Activated CD4-positive, alpha-beta memory T cell treated with anti-CD3 and anti-CD28 coated beads, Interleukin-2, amount 10 ng/mL, durations not matched to agents 7 days and 5 days (primary cell): ENCODE measurements at regions not wholly inside any gene's neighbourhood (a gene's known extent, or its start where the extent isn't known, plus 50 kb on each side); places are given as distances from the start of the nearest gene placed in this dataset.

Source experiments
- CTCF ChIA-PET: fragments of 350-600 bp; sonication (Branson Sonifier 250); formaldehyde crosslinking; loops from one replicate; lab custom pipeline; 2021; ENCODE audit warnings: antibody characterized with exemption, inconsistent platforms; lab: Charles Lee
- POLR2A ChIA-PET: fragments of 350-600 bp; sonication (Branson Sonifier 250); formaldehyde crosslinking; loops from one replicate; lab custom pipeline; 2021; ENCODE audit warnings: antibody characterized with exemption; lab: Charles Lee
- DNase-seq: peaks from one replicate; pipeline ENCODE4 v3.0.0-alpha.2; 2020
- H3K27ac Mint-ChIP-seq: one replicate; pipeline ENCODE4 v1.8.0; 2021; ENCODE audit warnings: mild to moderate bottlenecking, mixed read lengths
- H3K27me3 Mint-ChIP-seq: one replicate; pipeline ENCODE4 v1.8.0; 2021; ENCODE audit warnings: mixed read lengths
- H3K36me3 Mint-ChIP-seq: one replicate; pipeline ENCODE4 v1.8.0; 2021; ENCODE audit warnings: low read depth, mixed read lengths
- H3K4me1 Mint-ChIP-seq: one replicate; pipeline ENCODE4 v1.8.0; 2021; ENCODE audit warnings: mixed read lengths
- H3K4me3 Mint-ChIP-seq: one replicate; pipeline ENCODE4 v1.8.0; 2021; ENCODE audit warnings: mild to moderate bottlenecking, mixed read lengths
- H3K9me3 Mint-ChIP-seq: one replicate; pipeline ENCODE4 v1.8.0; 2021; ENCODE audit warnings: mixed read lengths

- Mint-ChIP-seq H3K27ac (no peak overlapping the region), H3K36me3 (no peaks in the 10 kb centered on the region), H3K27me3 (no peaks in the 10 kb centered on the region), H3K9me3 (peaks cover 9% of the 10 kb centered on the region), H3K4me3 (no peak overlapping the region), H3K4me1 (no peaks in the 10 kb centered on the region)
- ChIA-PET POLR2A (no interaction called here), CTCF (no interaction called here)
- no peak for DNase-seq
Measured at GRCh38 chr11:115955803-115956202, 451.6 kb upstream of the CADM1 start.

- POLR2A ChIA-PET: no interaction called here
- DNase-seq: no peak
Measured at GRCh38 chr11:115950660-115951059, 446.4 kb upstream of the CADM1 start.

GRCh38 chr11:115944596-115944995 is 440.4 kb upstream of the CADM1 start:
- H3K27ac Mint-ChIP-seq: no peak overlapping the region
- no peaks in the 10 kb centered on the region for H3K9me3 Mint-ChIP-seq
- DNase-seq: no peak
- no peaks in the 10 kb centered on the region for H3K4me1 Mint-ChIP-seq
- POLR2A ChIA-PET: no interaction called here
- H3K36me3 Mint-ChIP-seq: no peaks in the 10 kb centered on the region
- H3K4me3 Mint-ChIP-seq: no peak overlapping the region
- H3K27me3 Mint-ChIP-seq: no peaks in the 10 kb centered on the region
- CTCF ChIA-PET: no interaction called here

More at GRCh38 chr11:115950660-115951059, 446.4 kb upstream of the CADM1 start:
- CTCF ChIA-PET: no interaction called here
- H3K36me3 Mint-ChIP-seq: no peaks in the 10 kb centered on the region
- H3K4me1 Mint-ChIP-seq: no peaks in the 10 kb centered on the region
- H3K9me3 Mint-ChIP-seq: peaks cover 11% of the 10 kb centered on the region
- H3K27ac Mint-ChIP-seq: no peak overlapping the region
- no peaks in the 10 kb centered on the region for H3K27me3 Mint-ChIP-seq
- no peak overlapping the region for H3K4me3 Mint-ChIP-seq

GRCh38 chr11:115942011-115942410 is 437.8 kb upstream of the CADM1 start:
- Mint-ChIP-seq H3K27me3 (peaks cover 1% of the 10 kb centered on the region), H3K36me3 (no peaks in the 10 kb centered on the region), H3K4me1 (no peaks in the 10 kb centered on the region), H3K9me3 (no peaks in the 10 kb centered on the region), H3K4me3 (no peak overlapping the region), H3K27ac (no peak overlapping the region)
- DNase-seq: no peak
- POLR2A ChIA-PET: no interaction called here
- CTCF ChIA-PET: no interaction called here

- Mint-ChIP-seq H3K36me3 (no peaks in the 10 kb centered on the region), H3K9me3 (no peaks in the 10 kb centered on the region), H3K4me3 (no peak overlapping the region), H3K27ac (no peak overlapping the region), H3K4me1 (no peaks in the 10 kb centered on the region), H3K27me3 (peaks cover 1% of the 10 kb centered on the region)
- ChIA-PET CTCF (no interaction called here), POLR2A (no interaction called here)
- DNase-seq: no peak
Measured at GRCh38 chr11:115941481-115941993, 437.3 kb upstream of the CADM1 start.

- no peak for DNase-seq
- no peaks in the 10 kb centered on the region for H3K4me1 Mint-ChIP-seq
Measured at GRCh38 chr11:115941044-115941443, 436.8 kb upstream of the CADM1 start.

GRCh38 chr11:115939731-115940421 is 435.7 kb upstream of the CADM1 start:
- no peaks in the 10 kb centered on the region for H3K9me3 Mint-ChIP-seq
- DNase-seq: no peak
- no peaks in the 10 kb centered on the region for H3K4me1 Mint-ChIP-seq
- POLR2A ChIA-PET: no interaction called here
- H3K27me3 Mint-ChIP-seq: peaks cover 1% of the 10 kb centered on the region
- no peaks in the 10 kb centered on the region for H3K36me3 Mint-ChIP-seq
- CTCF ChIA-PET: no interaction called here
- H3K27ac Mint-ChIP-seq: no peak overlapping the region
- H3K4me3 Mint-ChIP-seq: no peak overlapping the region

More at GRCh38 chr11:115941044-115941443, 436.8 kb upstream of the CADM1 start:
- Mint-ChIP-seq H3K27me3 (peaks cover 1% of the 10 kb centered on the region), H3K36me3 (no peaks in the 10 kb centered on the region), H3K4me3 (no peak overlapping the region), H3K27ac (no peak overlapping the region), H3K9me3 (no peaks in the 10 kb centered on the region)
- CTCF ChIA-PET: no interaction called here
- POLR2A ChIA-PET: no interaction called here

- Mint-ChIP-seq H3K36me3 (no peaks in the 10 kb centered on the region), H3K27ac (no peak overlapping the region), H3K27me3 (peaks cover 1% of the 10 kb centered on the region), H3K4me3 (no peak overlapping the region), H3K9me3 (no peaks in the 10 kb centered on the region), H3K4me1 (no peaks in the 10 kb centered on the region)
- CTCF ChIA-PET: no interaction called here
- DNase-seq: no peak
- POLR2A ChIA-PET: no interaction called here
Measured at GRCh38 chr11:115939104-115939730, 435.0 kb upstream of the CADM1 start.

- H3K4me3 Mint-ChIP-seq: no peak overlapping the region
- H3K27ac Mint-ChIP-seq: no peak overlapping the region
- no peaks in the 10 kb centered on the region for H3K9me3 Mint-ChIP-seq
- ChIA-PET POLR2A (no interaction called here), CTCF (no interaction called here)
- no peaks in the 10 kb centered on the region for H3K4me1 Mint-ChIP-seq
- no peak for DNase-seq
- no peaks in the 10 kb centered on the region for H3K36me3 Mint-ChIP-seq
- H3K27me3 Mint-ChIP-seq: peaks cover 1% of the 10 kb centered on the region
Measured at GRCh38 chr11:115933564-115933963, 429.3 kb upstream of the CADM1 start.

- POLR2A ChIA-PET: no interaction called here
- CTCF ChIA-PET: no interaction called here
- no peak overlapping the region for H3K4me3 Mint-ChIP-seq
- no peaks in the 10 kb centered on the region for H3K4me1 Mint-ChIP-seq
- no peak overlapping the region for H3K27ac Mint-ChIP-seq
- no peaks in the 10 kb centered on the region for H3K36me3 Mint-ChIP-seq
- no peaks in the 10 kb centered on the region for H3K27me3 Mint-ChIP-seq
- no peaks in the 10 kb centered on the region for H3K9me3 Mint-ChIP-seq
- no peak for DNase-seq
Measured at GRCh38 chr11:115931548-115932083, 427.4 kb upstream of the CADM1 start.

GRCh38 chr11:115930886-115931547 is 426.8 kb upstream of the CADM1 start:
- no peak for DNase-seq
- Mint-ChIP-seq H3K9me3 (no peaks in the 10 kb centered on the region), H3K4me1 (no peaks in the 10 kb centered on the region), H3K27me3 (no peaks in the 10 kb centered on the region), H3K27ac (no peak overlapping the region), H3K4me3 (no peak overlapping the region), H3K36me3 (no peaks in the 10 kb centered on the region)
- POLR2A ChIA-PET: no interaction called here
- CTCF ChIA-PET: no interaction called here

GRCh38 chr11:115930291-115930690 is 426.1 kb upstream of the CADM1 start:
- peaks cover 3% of the 10 kb centered on the region for H3K4me1 Mint-ChIP-seq
- CTCF ChIA-PET: no interaction called here
- no peak for DNase-seq
- no peak overlapping the region for H3K27ac Mint-ChIP-seq
- H3K4me3 Mint-ChIP-seq: no peak overlapping the region
- H3K9me3 Mint-ChIP-seq: no peaks in the 10 kb centered on the region
- POLR2A ChIA-PET: no interaction called here
- H3K36me3 Mint-ChIP-seq: no peaks in the 10 kb centered on the region
- H3K27me3 Mint-ChIP-seq: no peaks in the 10 kb centered on the region

GRCh38 chr11:115929618-115930129 is 425.5 kb upstream of the CADM1 start:
- no peak overlapping the region for H3K4me3 Mint-ChIP-seq
- no peak overlapping the region for H3K27ac Mint-ChIP-seq
- H3K36me3 Mint-ChIP-seq: no peaks in the 10 kb centered on the region
- no peak for DNase-seq
- H3K27me3 Mint-ChIP-seq: no peaks in the 10 kb centered on the region
- H3K4me1 Mint-ChIP-seq: peaks cover 7% of the 10 kb centered on the region
- ChIA-PET POLR2A (no interaction called here), CTCF (no interaction called here)
- H3K9me3 Mint-ChIP-seq: no peaks in the 10 kb centered on the region
